HG02852 (cell line): ENCODE measurements at regions not wholly inside any gene's neighbourhood (a gene's known extent, or its start where the extent isn't known, plus 50 kb on each side); places are given as distances from the start of the nearest gene placed in this dataset.

Experiments
- ATAC-seq: cut with Tn5 transposase; IDR thresholded peaks from one replicate; pipeline ENCODE4 v1.9.1; 2021; ENCODE audit warnings: mild to moderate bottlenecking, moderate library complexity; ENCODE audit not compliant: unreplicated experiment

DNA sequence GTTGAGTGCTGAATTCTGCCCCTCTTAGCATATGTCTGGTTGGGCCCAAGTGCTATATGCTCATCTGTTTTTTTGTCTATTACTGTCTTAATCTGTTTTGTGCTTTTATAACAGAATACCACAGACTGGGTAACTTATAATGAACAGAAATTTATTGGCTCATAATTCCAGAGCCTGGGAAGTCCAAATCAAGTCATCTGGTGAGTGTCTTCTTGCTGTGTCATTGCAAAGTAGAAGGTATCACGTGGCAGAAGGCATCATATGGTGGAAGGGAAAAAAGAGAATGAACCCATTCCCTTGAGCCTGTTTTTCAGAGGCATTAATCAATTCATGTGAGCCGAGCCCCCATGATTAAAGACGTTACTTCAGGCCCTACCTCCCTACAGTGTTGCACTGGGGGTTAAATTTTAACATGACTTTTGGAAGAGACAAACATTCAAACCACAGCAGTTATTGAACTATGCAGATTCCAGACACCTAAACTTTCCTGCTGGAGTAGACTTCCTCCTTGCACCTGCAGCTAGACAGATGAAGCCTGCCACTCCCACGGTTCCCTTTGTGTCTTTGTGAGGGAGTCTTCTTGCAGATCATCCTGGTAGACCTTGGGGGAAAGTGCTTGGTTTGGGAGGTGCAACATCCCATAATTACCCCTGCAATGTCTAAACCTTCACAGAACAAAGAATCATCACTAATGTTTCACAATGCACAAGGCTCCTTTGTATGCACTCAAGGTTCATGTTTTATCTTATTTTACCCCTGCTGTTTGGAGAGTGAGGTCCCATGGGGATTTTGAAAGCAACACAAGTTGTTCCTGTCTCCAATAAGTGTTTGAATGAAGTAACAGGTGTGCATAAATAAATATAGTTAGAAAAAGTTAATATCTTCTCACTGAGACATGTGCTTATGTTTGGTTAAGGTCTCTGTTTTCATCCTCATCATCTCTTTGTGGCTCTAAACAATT lies 64.7 kb upstream of the XCR1 start:
- no peak for ATAC-seq

DNA sequence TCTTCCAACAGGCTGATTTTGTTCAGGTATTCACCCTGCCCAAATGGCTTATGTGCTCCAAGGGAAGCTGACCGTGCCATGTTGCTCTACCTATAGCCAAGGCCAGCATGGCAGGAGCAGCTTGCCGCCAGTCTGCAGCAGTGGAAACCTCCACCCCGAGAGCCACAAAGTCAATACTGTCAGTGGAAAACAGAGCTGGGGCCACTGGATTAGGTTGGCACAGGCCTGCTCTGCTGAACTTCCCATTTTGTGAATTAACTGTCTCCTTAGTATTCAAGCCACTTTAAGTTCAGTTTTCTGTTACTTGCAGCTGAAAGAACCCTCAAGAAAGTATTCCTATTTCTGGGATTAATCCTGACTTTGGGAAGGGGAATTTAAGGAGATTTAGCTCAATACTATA lies 63.8 kb upstream of the XCR1 start:
- no peak for ATAC-seq

DNA sequence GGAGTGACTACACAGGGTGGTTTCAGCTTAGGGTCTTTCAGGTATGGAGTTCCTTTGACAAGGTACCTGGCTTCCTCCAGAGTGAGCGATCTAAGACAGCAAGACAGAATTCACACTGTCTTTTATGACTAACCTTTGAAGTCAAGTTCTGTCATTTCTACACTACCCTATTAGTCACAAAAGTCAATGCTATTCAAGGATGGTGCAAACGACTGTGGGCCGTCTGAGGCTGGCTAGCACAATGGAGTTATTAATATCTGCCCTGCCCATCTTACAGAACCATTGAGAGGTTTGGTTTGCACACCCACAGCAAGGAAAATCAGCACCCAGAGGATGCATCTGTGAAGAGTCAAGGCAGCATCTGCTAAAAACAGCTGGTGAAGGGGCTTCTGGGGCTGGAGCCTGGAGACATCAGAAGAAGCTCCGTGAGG lies 62.9 kb upstream of the XCR1 start:
- peak; percentile 44 for ATAC-seq

DNA sequence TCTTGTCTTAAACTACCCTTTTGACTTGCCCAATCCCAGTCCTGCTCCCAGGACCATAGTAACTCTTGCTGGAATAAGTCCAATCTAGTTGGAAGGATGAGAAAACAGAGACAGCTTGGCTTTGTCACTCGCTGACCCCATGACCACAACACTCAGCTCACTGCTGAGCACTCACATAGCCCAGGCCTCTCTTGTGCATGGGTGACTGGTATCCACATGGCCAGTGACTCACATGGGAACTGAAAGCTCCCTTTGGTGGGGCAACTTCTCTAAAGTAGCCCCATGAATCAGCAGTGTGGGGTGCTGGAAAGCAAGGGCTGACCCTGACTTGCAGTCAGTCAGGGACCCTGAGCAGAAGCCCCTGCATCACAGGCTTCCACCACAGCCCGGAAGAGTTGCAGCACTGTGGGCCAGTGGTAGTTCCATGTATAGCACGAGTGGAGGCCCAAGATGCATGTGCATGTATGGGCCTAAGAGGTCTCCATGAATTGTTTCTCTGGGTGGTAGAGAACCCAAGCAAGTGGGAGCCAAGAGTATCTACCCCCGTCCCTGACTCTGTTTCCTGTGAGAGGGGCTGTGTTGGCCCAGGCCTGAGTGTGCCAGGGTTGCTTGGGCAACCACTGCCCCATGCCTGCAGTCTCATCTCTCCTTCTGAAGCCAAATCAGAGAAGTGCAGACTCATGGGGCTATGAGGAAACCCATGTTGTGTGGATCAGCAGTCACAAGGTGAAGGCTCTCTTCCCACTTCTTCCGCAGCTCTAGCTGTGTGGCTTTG lies 62.1 kb upstream of the XCR1 start:
- peak; percentile 46 for ATAC-seq

DNA sequence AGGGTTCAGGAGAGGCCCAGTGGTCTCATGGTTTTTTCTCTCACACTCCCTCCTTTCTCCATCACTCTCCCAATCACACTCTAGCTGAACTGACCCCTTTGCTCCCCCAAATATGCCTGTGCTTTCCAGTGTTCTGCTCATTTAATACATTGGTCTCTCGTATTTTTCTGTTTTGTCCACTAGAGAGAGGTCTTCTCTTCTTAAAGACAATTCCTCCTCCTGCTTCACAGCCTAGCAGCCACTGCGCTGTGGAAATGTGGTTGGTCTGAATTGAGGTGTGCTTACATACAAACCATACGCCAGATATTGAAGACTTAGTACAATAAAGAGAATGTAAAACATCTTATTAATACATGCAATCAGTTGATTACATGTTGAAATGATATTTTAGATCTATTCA lies 60.6 kb upstream of the XCR1 start:
- no peak for ATAC-seq

DNA sequence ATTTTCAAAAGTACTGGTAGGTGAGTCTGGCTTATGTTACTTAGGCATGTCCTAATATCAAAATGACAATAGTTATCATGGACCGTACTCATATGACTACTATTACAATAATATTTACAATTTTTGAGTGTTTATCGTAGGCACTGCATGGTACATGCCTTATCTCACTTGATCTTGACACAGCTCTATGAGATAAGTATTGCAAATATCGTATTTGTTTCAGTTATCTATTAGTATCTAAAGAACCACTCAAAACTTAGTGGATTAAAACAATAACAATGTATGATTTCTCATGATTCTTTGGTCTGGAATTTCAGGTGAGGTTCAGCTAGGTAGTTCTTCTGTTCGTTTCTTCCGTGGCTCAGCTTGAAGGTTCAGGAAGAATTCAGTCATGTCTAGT lies 59.7 kb upstream of the XCR1 start:
- no peak for ATAC-seq

DNA sequence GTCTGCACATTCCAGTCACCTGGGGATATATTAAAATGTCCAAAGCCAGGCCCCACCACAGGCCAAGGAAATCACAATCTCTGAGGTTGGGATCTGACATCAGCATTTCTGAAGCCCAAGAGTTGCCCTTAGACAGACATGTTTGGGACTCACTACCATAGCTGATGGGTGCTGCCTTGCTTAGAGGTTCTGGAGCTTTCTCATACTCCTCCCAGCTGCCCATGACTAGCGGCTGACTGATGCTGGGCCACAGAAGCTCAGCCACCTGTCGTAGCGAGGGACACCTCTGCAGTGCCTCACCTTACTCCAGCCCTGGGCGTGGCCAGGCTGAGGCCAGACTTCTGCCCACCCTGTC lies 58.8 kb upstream of the XCR1 start:
- no peak for ATAC-seq

DNA sequence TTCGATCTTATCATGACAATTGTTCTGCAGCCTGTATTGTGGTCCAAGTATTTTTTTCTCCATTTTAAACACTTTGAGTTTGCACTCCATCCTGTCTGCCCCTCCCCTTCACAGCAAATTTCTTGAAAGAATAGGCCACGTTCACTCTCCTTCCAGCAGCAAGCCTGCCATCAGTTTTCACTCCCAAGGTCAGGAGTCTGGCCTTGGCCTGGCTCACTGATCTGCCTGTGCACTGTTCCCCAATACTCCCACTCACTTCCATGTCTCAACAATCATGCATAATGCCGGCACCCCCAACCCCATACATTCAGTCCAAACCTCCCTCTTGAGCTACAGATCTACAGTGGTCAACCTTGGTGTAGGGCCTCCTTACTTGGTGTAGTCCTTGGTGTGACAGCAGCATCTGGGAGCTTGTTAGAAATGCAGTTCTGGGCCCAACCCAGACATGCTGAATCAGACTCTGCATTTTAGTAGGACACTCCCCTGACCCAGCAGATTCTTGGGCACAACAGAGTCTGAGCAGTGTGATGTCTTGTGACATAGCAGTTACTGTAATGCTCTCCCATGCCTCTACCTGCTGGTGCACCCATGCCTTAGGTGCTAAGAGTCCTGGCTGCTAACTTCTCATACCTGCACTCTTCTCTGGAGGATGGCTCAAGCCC lies 58.3 kb upstream of the XCR1 start:
- no peak for ATAC-seq

DNA sequence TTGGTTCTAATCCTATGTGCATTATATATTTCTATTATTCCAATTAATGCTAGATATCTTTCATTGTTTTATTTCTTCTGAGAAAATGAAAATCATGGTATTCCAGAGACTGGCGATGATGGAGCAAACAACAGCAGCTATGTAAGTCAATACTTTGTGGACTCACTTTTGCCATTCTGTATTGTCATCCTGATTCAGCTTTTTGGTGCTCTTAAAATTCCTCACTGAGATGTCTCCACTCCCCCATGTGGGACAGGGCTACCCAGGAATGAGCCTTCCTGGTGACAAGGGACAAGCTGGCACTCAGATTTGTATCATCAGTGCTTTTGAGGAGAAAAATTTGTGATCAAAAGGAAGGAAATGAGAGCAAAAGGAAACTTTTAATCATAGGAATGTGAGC lies 56.7 kb upstream of the XCR1 start:
- ATAC-seq, result no peak

DNA sequence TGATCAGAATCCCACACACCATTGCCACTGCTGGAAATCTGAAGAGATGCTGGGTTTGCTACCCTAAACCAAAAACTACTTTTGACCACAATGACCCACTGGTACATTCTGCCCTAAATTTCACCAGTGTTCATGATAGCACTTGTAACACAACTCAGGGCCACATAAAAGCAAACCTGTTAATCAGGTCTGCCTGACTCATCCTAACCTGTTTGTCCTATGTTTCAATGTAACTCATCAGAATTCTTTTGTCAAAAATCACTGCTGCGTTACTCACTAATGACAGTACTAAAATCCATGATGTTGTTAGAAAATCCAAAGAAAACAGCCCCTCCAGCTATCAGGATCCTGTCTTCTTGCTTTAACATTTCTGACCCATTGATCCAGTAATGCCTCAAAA lies 55.6 kb upstream of the XCR1 start:
- no peak for ATAC-seq

DNA sequence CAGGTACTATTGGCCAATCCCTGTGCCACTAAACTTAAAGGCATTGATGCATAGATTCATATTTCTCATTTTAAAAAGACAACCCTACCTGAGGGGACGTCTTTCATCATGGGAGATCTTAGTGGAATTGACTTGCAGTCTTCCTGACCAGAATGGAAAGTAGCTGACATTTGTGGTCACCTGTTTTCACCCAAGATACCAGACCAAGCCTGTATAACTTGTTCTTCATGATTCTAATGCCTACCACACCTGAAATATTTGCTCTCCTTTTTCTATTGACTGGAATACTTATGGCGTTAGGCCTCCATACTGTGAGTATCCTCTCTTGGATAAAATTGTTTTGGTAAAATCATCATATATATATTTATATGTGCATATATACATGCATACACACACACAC lies 54.7 kb upstream of the XCR1 start:
- ATAC-seq, result no peak

DNA sequence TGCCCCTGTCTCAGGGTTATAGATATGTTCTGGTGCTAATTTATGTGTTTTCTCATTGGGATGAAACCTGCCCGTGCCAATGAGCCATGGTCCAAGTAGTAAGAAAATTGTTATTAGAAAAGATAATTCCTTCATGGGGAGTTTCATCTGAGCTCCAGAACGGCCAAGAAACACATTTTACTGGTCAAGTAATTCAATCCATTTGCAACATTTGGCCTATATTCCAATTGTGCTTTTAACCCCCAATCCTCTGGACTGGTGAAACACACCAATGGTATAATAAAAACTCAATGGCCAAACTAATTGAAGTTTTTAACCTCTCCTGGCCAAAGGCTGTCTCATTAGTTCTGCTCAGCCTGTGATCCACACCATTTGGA lies 53.7 kb upstream of the XCR1 start:
- no peak for ATAC-seq

DNA sequence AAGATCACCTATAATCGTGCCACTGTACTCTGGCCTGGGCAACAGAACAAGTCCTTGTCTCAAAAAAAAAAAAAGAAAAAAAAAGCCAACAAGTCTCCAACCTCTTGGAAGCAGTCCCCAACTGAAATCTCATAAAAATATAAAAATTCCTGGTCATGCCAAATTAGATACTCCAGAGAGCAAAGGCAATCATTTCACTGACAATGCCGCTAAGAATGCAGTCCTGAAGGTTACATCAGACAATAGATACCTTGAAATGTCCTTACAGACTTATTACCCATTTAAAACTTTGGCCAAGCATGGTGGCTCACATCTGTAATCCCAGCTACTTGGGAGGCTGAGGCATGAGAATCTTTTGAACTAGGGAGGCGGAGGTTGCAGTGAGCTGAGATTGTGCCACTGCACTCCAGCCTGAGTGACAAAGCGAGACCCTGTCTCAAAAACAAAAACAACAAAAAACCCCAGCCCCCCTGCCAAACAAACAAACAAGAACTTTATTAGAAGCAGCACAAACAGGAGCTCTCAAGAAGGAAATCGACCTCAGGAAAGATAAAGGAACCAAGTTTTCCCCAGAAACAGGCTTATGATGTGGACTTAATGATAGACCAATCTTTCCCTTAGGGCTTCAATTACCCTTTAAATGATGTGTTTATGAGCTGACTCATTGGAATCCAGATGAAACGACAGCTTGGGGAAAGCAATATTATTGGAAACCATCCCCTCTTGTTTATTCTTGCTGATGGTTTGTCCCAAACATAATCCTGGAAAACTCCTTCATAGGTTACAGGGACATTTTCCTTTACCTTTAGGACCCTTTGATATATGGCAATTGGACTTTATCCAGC lies 53.1 kb upstream of the XCR1 start:
- ATAC-seq, result no peak

DNA sequence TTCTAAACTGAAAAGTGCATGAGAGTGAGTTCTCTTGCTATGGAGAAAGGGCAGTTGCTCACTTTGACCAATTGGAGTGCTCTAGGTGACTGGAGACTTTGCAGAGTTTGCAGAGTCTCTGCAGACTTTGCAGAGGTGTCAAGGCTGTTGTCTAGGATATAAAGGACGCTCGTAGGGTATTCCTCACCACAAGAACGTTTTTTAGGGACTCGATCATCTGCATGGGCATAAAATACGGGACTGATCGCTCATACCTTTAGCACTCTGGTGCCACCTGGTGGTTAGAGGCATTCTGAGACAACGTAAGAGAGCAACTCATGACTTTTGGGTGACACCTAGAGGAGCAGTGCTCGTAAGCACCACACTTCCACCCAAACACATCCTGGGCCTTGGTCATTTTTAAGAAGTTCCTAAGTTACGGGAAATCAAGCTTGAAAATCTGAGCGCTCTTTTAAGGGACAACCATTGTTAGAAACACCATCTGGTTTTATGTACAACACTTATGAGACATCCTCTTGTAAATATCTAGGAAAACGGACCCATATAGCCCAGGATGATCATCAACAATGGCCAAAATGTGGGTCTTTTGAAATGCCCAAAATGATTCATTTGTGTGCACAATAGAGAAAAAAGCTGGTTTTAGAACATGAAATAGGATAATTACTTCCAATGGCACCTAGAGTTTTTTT lies 51.6 kb upstream of the XCR1 start:
- ATAC-seq, result peak; percentile 55
